Gastrocnemius medialis (tissue), 4 donors: ENCODE measurements at regions not wholly inside any gene's neighbourhood (a gene's known extent, or its start where the extent isn't known, plus 50 kb on each side); places are given as distances from the start of the nearest gene placed in this dataset.

ENCODE experiments used
- ATAC-seq, 2 donors: fragments of 150-250 bp; one replicate each; pipeline ENCODE4 v1.9.1; 2016
- DNase-seq, 2 donors: peaks; one replicate each; pipeline ENCODE4 v3.0.0-alpha.2; 2019
- H3K27ac ChIP-seq, 4 donors: fragments of 200-600 bp; sonication (generic); 1 replicate in 1 of 4; 2 replicates in 3 of 4; pipeline ENCODE4 v1.5.1; 2016 to 2018; ENCODE audit warnings: mild to moderate bottlenecking in 2 of 4, moderate library complexity in 1 of 4
- H3K27me3 ChIP-seq, 3 donors: fragments of 200-600 bp; sonication (generic) in 2 of 3; 1 replicate in 1 of 3; 2 replicates in 2 of 3; pipeline versions ENCODE4 v1.5.1 to v1.6.0; 2016 to 2019; ENCODE audit warnings: mild to moderate bottlenecking in 1 of 3, moderate library complexity in 1 of 3
- H3K36me3 ChIP-seq, 2 donors: fragments of 200-600 bp; sonication (generic) in 1 of 2; one replicate each; pipeline ENCODE4 v1.5.1; 2017 to 2018
- H3K4me1 ChIP-seq, 2 donors: fragments of 200-600 bp; sonication (generic) in 1 of 2; one replicate each; pipeline ENCODE4 v1.5.1; 2016 to 2017; ENCODE audit warnings: mild to moderate bottlenecking in 2 of 2
- H3K4me3 ChIP-seq, 4 donors: fragments of 200-600 bp; sonication (generic) in 3 of 4; 1 replicate in 1 of 4; 2 replicates in 3 of 4; pipeline ENCODE4 v1.5.1; 2016 to 2019; ENCODE audit warnings: mild to moderate bottlenecking in 2 of 4
- H3K9me3 ChIP-seq, 3 donors: fragments of 200-600 bp; sonication (generic) in 2 of 3; 1 replicate in 1 of 3; 2 replicates in 2 of 3; pipeline ENCODE4 v1.5.1; 2016 to 2019
- CTCF ChIP-seq, 5 experiments: fragments of 450-650 bp in 3 of 5; fragments of 200-600 bp in 2 of 5; sonication (generic) in 2 of 5; IDR thresholded peaks in 4 of 5; conservative IDR thresholded peaks in 1 of 5; 1 replicate in 4 of 5; 2 replicates in 1 of 5; pipeline ENCODE4 v1.5.1; 2016 to 2019; ENCODE audit warnings: antibody characterized with exemption in 5 of 5, mild to moderate bottlenecking in 3 of 5, moderate library complexity in 3 of 5
- POLR2A ChIP-seq, 2 donors: fragments of 450-650 bp; IDR thresholded peaks; one replicate each; pipeline ENCODE4 v1.6.1; 2017; ENCODE audit warnings: antibody characterized with exemption in 2 of 2, mild to moderate bottlenecking in 2 of 2, moderate library complexity in 2 of 2
- in situ Hi-C, 4 donors: fragments of 200-750 bp; cut with MboI; loops; one replicate each; pipeline versions ENCODE4 v1.15.0 to v1.8.0; 2017; ENCODE audit warnings: low sequenced_read_pairs in 4 of 4
- intact Hi-C: fragments of 100-400 bp; cut with DNase I; formaldehyde crosslinking; loops from one replicate; pipeline ENCODE4 v1.15.1; 2023; ENCODE audit warnings: low total_unique reads

- intact Hi-C loops, result no loop called here
- TF ChIP-seq CTCF (IDR thresholded peaks at IDR 0.05 in 4 of 5, conservative IDR thresholded peaks at IDR 0.05 in 1 of 5) (no peak), POLR2A (IDR thresholded peaks at IDR 0.05) (no peak)
- no peak for ATAC-seq
- H3K4me3 ChIP-seq, result no peak overlapping the region
- no peaks in the 10 kb centered on the region for H3K36me3 ChIP-seq
- DNase-seq, result no peak
- no peak overlapping the region for H3K27ac ChIP-seq
- no peaks in the 10 kb centered on the region for H3K9me3 ChIP-seq
- no peaks in the 10 kb centered on the region for H3K27me3 ChIP-seq
- in situ Hi-C loops, result no loop called here
- no peaks in the 10 kb centered on the region for H3K4me1 ChIP-seq
These were observed 59.1 kb upstream of the RXFP1 start for GRCh38 chr4:158462611-158463010.
